ENCODE measurements at regions not wholly inside any gene's neighbourhood (a gene's known extent, or its start where the extent isn't known, plus 50 kb on each side); places are given as distances from the start of the nearest gene placed in this dataset.

DNA sequence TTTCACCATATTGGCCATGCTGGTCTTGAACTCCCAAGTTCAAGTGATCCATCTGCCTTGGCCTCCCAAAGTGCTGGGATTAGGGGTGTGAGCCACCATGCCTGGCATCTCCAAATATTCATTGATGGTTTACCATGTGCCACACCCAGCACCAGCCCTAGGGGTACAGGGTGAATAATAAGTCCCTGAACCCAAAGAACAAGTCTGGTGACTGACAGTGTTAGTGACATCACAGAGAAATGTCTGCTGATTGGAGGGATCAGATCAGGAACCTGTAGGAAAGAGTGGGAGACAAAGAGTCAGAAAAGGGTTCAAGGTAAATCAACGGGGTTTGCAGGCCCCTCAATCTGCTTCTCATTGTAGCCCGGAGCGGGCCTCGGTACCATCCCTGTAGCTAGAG lies 118.4 kb upstream of the NABP1 start:
- DNase-seq (ENCODE audit: low read depth in 2 of 2) = no peak

DNA sequence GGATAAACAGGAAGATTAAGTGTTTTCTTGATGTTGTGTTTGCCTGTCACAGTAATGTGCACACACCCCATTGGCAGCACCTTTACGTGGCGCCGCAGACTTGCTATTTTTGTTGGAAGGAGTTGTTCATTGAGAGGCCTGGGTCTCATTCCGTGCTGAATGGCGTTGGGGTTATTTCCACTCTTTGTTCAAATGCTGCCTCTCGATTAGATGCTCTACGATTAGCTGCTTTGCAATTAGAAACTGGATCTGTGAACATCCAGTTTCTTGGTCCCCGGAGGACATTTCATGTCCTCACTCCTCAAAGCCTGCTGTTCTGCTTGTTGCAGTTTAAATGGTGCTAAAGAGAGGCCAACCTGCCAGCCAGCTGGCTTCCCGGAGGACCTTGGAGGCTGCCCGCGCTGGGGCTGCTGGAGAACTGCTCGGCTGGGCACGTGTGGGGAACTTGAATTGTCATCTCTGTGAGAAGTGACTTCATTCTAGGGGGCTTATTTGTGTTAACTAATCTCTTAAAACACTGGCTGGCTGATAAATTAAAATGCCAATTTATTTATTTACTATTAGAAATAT lies 117.4 kb upstream of the NABP1 start:
- no peak for DNase-seq (ENCODE audit: low read depth in 2 of 2)

- no peak for DNase-seq (ENCODE audit: low read depth in 2 of 2)
Observed at GRCh38 chr2:191565120-191565519, 112.8 kb upstream of the NABP1 start.

- no peak for DNase-seq (ENCODE audit: low read depth in 2 of 2)
Observed at GRCh38 chr2:191565647-191566198, 112.2 kb upstream of the NABP1 start.

DNA sequence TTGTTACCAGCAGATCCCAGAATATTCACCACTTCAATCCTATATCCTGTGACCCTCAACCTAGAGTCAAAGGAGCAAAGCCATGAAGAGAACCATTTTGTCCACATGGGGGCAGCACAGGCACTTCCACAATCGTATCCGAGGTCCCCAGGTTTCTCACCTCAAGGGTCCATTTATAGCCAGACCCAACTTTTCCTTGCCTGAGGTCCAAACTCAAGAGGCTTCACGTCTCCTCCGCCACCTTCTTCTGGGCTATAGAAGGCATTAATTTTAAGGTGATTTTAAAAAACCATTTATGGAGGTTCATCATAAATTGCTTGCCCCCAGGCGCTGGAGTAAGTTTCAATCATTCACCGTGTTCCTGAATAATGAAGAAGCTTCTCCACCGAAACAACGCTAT lies 111.6 kb upstream of the NABP1 start:
- DNase-seq (ENCODE audit: low read depth in 2 of 2) = peak; percentile 26 to 46

DNA sequence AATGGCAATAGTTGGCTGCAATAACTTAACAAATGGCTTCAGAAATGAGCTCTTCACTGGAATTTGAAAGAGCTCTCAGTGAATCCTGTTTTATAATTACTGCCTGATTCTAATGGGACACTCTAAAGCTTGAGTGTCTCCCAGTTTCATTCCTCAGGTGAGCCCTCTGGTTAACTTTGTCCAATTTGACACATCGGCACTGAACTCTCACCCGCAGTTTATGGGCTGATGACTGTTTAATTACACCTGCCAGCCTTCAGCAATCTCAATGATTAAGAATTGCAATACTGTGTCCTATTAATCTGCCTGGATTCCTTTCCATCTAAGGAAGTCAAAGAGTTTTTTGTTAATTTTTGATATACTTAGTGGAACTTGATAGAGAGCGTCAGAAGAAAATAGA lies 110.7 kb upstream of the NABP1 start:
- no peak for DNase-seq (ENCODE audit: low read depth in 2 of 2)

DNA sequence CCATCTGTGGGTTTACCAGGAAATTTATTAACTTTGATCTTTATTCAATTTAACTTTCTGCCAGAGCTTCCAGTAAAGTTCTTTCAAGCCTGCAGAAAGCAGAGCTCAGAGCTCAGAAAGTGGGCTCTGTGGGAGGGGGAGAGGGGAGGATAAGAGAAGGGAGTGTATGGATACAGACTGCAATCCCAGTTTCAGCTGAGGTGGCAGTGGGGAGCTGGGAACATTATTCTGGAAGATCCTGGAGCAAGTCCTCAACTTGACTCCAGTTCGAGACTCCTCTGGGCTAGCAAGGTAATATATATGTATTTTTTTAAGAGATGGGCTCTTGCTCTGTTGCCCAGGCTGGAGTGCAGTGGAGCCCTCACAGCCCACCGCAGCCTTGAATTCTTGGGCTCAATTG lies 108.9 kb upstream of the NABP1 start:
- DNase-seq (ENCODE audit: low read depth in 2 of 2) = no peak

GRCh38 chr2:191571163-191571769 lies 106.7 kb upstream of the NABP1 start:
- no peak for DNase-seq (ENCODE audit: low read depth in 2 of 2)

DNA sequence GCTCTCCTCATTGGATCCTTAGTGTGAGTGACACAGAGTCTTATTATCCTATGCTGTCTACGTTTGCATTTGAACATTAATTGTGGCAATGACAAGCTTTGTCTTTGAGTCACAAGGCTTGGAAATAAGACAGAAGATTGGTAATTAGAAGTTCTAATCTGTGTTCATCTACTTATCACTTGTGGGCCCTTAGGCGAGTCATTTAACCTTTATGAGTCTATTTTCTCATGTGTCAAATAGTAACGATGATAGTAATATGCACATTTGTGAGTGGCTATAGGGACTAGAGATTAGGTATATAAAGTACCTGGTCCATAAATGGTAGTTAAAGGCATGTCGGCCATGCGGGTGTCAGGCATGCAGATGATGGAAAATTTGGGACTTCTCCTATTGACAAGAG lies 105.6 kb upstream of the NABP1 start:
- no peak for DNase-seq (ENCODE audit: low read depth in 2 of 2)

DNA sequence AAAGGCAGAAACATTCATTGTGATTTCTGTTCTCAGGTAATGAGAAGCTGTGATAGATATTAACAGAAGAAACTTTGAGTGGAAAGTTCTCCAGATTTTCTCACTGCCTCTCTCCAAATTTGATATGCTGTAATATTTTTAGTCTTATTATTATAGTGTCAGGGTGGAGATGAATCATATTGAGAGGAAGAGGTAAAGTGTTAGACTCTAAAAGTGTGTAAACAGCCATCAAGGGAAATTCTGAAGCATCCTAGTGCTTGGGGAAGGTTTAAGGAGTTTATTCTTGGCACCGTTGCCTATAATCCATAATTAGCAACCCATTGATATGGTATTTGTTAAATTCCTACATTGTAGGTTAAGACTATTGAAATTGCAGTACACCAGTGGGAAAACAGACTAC lies 104.7 kb upstream of the NABP1 start:
- no peak for DNase-seq (ENCODE audit: low read depth in 2 of 2)

GRCh38 chr2:191574232-191574631 lies 103.7 kb upstream of the NABP1 start:
- no peak for DNase-seq (ENCODE audit: low read depth in 2 of 2)

DNA sequence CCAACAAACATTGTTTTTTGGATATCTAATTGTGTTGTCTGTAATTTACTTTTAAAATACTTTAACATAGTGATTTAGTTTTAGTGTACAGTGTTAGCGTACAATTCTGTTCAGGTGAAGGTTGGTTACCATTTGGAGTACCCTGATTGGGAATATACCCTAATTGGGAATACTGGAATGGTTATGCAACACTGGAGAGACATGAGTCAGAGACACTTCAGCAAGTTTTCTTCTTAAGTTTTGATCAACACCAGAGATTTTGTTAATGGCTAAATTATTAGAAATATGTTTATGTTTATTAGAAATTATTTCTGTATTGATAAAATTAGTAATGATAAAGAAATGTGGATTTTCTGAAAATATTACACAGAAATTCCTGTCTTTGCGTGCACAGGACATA lies 100.3 kb upstream of the NABP1 start:
- DNase-seq (ENCODE audit: low read depth in 2 of 2) = no peak

DNA sequence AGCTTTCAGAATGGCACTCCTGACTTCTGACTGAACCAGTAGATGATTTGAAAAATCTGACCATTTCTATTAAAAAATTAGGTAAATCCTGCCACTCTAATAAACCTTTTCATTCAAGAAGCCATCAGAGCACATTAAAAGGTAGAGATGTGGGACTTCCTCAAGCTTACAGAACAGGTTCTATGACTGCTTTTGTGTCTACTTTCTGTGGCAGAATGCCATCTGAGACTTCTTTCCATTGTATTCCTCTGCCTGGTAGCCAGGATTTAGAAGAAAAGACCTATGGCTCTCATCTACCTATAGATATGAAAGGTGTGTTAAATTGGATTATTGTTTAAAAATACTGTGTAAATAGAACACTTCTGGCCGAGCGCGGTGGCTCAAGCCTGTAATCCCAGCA lies 99.9 kb upstream of the NABP1 start:
- no peak for DNase-seq (ENCODE audit: low read depth in 2 of 2)

DNA sequence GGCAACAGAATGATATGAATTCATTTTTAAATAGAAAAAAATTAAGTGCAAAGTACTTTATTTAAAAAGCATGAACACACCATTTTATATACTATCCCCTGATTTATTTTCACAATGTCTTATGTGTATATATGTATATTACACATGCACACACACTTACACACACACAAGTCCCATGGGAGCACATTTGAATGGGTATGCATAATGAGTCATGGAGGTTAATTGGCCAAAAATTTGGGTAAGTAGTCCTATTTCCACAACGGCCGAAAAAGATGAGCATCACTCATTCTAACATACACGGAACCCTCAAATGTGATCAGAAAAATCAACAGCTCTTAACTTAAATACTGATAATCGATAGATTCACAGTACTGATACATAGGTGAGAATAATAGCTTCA lies 97.4 kb upstream of the NABP1 start:
- no peak for DNase-seq (ENCODE audit: low read depth in 2 of 2)

GRCh38 chr2:191581003-191581402 lies 96.9 kb upstream of the NABP1 start:
- no peak for DNase-seq (ENCODE audit: low read depth in 2 of 2)

- no peak for DNase-seq (ENCODE audit: low read depth in 2 of 2)
Observed at GRCh38 chr2:191582355-191582754, 95.6 kb upstream of the NABP1 start.

DNA sequence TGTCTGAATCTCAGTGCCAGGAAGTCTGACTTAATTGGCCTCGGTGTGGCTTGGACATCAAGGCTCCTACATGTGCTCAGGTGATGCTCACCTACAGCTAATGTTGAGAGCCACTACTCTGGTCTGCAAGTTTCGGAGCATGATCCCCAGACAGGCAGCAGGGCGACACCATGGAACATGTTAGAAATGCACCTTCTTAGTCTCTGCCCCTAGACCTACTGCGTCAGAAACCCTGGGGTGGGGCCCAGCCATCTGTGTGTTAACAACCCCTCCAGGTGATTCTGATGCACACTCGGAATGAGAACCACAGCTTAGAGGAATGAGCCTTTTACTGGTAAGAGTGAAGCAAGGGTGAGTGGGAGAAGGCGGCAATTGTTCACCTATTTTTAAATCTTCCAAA lies 86.9 kb upstream of the NABP1 start:
- DNase-seq (ENCODE audit: low read depth in 2 of 2) = no peak

GRCh38 chr2:191593622-191594385 lies 84.1 kb upstream of the NABP1 start:
- DNase-seq (ENCODE audit: low read depth in 2 of 2) = no peak

- DNase-seq (ENCODE audit: low read depth in 2 of 2) = no peak
Observed at GRCh38 chr2:191597186-191597751, 80.7 kb upstream of the NABP1 start.

GRCh38 chr2:191598296-191598695 lies 79.6 kb upstream of the NABP1 start:
- no peak for DNase-seq (ENCODE audit: low read depth in 2 of 2)

GRCh38 chr2:191601060-191601459 lies 76.9 kb upstream of the NABP1 start:
- no peak for DNase-seq (ENCODE audit: low read depth in 2 of 2)

- no peak for DNase-seq (ENCODE audit: low read depth in 2 of 2)
Observed at GRCh38 chr2:191604154-191604553, 73.8 kb upstream of the NABP1 start.

DNA sequence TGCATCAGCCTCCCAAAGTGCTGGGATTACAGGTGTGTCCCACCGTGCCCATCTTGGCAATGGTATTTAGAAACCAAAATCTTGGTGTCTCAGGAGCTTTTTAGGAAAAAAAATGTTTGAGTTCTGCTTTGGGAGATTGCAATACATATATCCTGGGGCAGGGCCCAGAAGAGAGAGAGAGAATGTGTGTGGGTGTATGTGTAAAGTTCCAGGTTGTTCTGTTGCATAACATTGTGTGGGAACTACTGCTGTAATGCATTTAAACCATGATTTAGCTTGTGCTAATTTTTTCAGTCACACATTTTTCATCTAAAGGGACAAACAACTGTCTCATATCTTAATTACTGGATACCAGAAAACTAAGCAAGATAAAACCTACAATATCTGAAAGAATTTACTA lies 70.8 kb upstream of the NABP1 start:
- no peak for DNase-seq (ENCODE audit: low read depth in 2 of 2)
